Naive thymus-derived CD8-positive, alpha-beta T cell (primary cell): ENCODE measurements at regions not wholly inside any gene's neighbourhood (a gene's known extent, or its start where the extent isn't known, plus 50 kb on each side); places are given as distances from the start of the nearest gene placed in this dataset.

ENCODE experiments used
- ATAC-seq, 2 donors: fragments of 150-1000 bp; cut with Tn5 transposase in 1 of 2; sonication (Bioruptor Pico), chemical (Tn5 transposase) in 1 of 2; 1 replicate in 1 of 2; 2 replicates in 1 of 2; pipeline ENCODE4 v1.10.0; 2021; ENCODE audit warnings: mild to moderate bottlenecking in 2 of 2, moderate library complexity in 2 of 2
- POLR2A ChIA-PET: fragments of 350-600 bp; sonication (Branson Sonifier 250); formaldehyde crosslinking; loops from one replicate; lab custom pipeline; 2021; ENCODE audit warnings: antibody characterized with exemption; lab: Charles Lee
- DNase-seq, 10 donors: peaks; one replicate each; pipeline versions ENCODE4 v3.0.0 to v3.0.0-alpha.2; 2020 to 2022
- H3K27ac Mint-ChIP-seq, 10 donors: one replicate each; pipeline ENCODE4 v1.8.0; 2020 to 2022; ENCODE audit warnings: mild to moderate bottlenecking in 10 of 10, mixed read lengths in 10 of 10, moderate library complexity in 4 of 10, inconsistent platforms in 1 of 10
- H3K27me3 Mint-ChIP-seq, 5 donors: one replicate each; pipeline ENCODE4 v1.8.0; 2021 to 2022; ENCODE audit warnings: mixed read lengths in 5 of 5
- H3K36me3 Mint-ChIP-seq, 3 donors: one replicate each; pipeline ENCODE4 v1.8.0; 2020 to 2022; ENCODE audit warnings: mixed read lengths in 3 of 3, mild to moderate bottlenecking in 2 of 3, inconsistent platforms in 1 of 3
- H3K4me1 Mint-ChIP-seq, 4 donors: one replicate each; pipeline ENCODE4 v1.8.0; 2021 to 2022; ENCODE audit warnings: mixed read lengths in 4 of 4
- H3K4me3 Mint-ChIP-seq, 10 donors: one replicate each; pipeline ENCODE4 v1.8.0; 2020 to 2022; ENCODE audit warnings: mild to moderate bottlenecking in 10 of 10, mixed read lengths in 10 of 10, moderate library complexity in 6 of 10, inconsistent platforms in 1 of 10
- H3K9me3 Mint-ChIP-seq, 9 donors: one replicate each; pipeline ENCODE4 v1.8.0; 2020 to 2022; ENCODE audit warnings: mixed read lengths in 9 of 9, mild to moderate bottlenecking in 3 of 9, inconsistent platforms in 1 of 9, moderate library complexity in 1 of 9

DNA sequence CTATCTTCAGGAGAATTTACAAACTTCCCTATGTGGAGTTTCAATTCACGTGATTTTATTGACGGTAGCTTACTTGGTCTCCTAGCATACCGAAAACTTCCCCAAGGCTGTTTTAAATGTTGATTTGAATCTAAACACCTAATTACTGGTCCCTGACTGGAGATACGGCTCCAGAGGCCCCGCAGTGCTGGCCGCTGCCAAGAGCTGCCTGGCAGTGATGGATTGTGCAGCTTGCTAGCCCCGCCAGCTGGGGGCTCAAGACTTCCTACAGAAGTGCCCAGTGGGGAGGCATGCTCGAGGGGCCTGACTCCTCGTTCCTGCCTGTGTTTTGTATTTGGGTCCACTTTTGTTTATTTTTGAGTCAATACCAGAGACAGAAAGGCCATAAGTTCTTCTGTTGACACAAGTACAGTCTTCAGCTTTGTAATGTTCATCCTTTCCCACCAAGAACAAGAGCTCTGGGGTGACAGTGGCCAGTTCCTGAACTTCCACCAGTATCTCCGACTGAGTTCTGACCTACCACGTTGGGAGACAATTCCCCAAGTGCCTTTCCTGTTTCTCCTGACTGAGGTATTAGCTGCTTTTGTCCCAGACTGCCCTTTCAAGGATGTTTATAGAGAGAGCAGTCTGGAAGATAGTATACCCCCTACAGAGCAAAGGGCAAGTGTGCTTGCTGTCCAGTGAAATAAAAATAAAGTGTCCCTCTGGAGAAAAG, 80.7 kb upstream of the CXCL12 start:
- Mint-ChIP-seq H3K27ac (no peak overlapping the region), H3K9me3 (peaks cover 0 to 2% (median 0%) of the 10 kb centered on the region in 9 donors)
- POLR2A ChIA-PET: no interaction called here

DNA sequence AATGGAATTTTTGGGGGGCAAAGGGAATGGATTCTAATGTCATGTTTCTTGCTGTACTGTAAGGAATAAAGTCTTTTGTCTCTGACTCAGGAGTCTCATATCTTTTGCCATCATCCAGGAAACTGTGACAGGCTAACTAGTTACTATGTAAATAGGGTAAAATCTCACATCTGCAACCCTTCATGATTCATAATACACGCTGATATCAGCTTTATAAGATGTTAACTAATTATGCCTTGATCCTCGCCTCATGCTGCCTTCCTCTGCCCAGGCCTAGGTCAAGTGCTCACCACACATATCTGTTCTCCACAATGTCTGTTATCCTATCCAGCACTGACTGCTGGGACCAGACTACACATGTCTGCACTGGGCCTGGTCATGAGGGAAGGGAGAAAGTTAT, 81.3 kb upstream of the CXCL12 start:
- ATAC-seq (no peak), DNase-seq (no peak)
- Mint-ChIP-seq H3K36me3 (no peaks in the 10 kb centered on the region), H3K4me3 (no peak overlapping the region), H3K9me3 (peaks cover 0 to 2% (median 0%) of the 10 kb centered on the region in 9 donors), H3K27me3 (peaks cover 5 to 55% (median 23%) of the 10 kb centered on the region in 5 donors), H3K4me1 (peaks cover 0 to 3% (median under 1%) of the 10 kb centered on the region in 4 donors), H3K27ac (no peak overlapping the region)
- POLR2A ChIA-PET: no interaction called here

More for the DNA sequence above, 80.7 kb upstream of the CXCL12 start:
- Mint-ChIP-seq H3K4me3 (no peak overlapping the region), H3K36me3 (no peaks in the 10 kb centered on the region), H3K4me1 (peaks cover 0 to 3% (median under 1%) of the 10 kb centered on the region in 4 donors), H3K27me3 (peaks cover 5 to 55% (median 23%) of the 10 kb centered on the region in 5 donors)
- DNase-seq: no peak
- ATAC-seq: no peak

DNA sequence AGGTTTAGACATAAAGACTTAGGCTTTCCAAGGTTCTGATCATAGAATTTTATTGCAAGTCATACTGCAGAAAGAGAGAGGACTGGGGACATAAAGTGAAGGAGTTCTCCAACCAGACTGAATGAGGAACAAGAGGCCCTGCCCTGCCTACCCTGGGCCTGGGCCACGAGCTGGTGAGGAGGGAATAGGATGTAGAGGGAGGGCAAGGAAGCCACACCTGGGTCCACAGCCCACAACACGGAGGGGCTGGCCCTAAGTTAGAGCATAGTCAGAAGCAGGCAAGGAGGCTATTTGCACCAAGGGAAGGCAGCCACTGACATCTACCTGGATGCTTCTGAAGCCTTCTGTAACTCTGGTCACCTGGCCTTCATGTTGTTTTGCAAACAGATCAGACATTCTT, 82.2 kb upstream of the CXCL12 start:
- Mint-ChIP-seq H3K4me3 (no peak overlapping the region), H3K27ac (no peak overlapping the region), H3K9me3 (peaks cover 0 to 2% (median 0%) of the 10 kb centered on the region in 9 donors), H3K27me3 (peaks cover 5 to 47% (median 22%) of the 10 kb centered on the region in 5 donors), H3K36me3 (no peaks in the 10 kb centered on the region), H3K4me1 (peaks cover 0 to 3% (median under 1%) of the 10 kb centered on the region in 4 donors)
- ATAC-seq (no peak), DNase-seq (no peak)
- POLR2A ChIA-PET: no interaction called here

DNA sequence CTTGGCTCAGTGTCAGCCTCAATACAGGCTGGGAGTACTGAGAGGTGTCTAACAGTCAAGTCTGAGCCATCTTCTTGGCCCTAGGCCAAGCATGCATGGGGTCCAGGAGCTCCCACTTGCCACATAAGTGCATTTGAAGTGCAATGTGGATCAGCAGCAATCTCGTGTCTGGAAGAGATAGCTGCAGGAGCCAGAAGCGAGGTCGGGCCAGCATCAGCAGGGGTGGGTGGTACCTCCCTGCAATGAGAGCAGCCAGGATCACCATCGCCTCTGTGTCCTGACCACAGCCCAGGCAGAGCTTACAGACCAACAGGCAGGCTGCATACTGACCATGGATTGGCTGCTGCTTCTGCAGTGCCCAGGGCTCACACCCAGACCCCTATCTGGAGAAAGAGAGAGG, 83.0 kb upstream of the CXCL12 start:
- Mint-ChIP-seq H3K4me3 (no peak overlapping the region), H3K27me3 (peaks cover 2 to 39% (median 18%) of the 10 kb centered on the region in 5 donors), H3K27ac (no peak overlapping the region), H3K36me3 (no peaks in the 10 kb centered on the region), H3K9me3 (no peaks in the 10 kb centered on the region), H3K4me1 (peaks cover 0 to 3% (median under 1%) of the 10 kb centered on the region in 4 donors)
- DNase-seq: no peak
- no peak for ATAC-seq
- POLR2A ChIA-PET: no interaction called here

DNA sequence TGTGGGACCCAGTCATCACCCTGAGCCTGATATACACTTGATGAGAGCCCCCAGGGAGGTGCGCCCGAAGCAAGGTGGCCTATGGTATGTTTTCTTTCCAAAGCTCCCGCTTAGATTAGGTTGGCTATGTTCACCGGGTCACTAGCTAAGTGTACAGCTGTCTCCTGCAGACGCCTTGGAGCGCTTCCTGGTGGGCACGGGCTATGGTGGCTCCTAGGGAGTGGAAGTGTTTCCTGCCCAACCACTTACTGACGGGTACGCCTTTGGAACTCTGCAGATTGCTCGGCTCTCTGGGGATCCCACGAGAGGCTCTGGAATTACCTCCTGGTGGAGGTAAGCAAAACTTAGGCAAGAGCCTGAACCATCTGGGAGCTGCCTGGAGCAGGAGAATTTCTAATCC, 83.6 kb upstream of the CXCL12 start:
- Mint-ChIP-seq H3K36me3 (no peaks in the 10 kb centered on the region), H3K4me3 (no peak overlapping the region), H3K9me3 (no peaks in the 10 kb centered on the region), H3K4me1 (peaks cover 0 to 3% (median under 1%) of the 10 kb centered on the region in 4 donors), H3K27me3 (peaks cover 2 to 34% (median 18%) of the 10 kb centered on the region in 5 donors), H3K27ac (no peak overlapping the region)
- ATAC-seq (no peak), DNase-seq (no peak)
- POLR2A ChIA-PET: no interaction called here

DNA sequence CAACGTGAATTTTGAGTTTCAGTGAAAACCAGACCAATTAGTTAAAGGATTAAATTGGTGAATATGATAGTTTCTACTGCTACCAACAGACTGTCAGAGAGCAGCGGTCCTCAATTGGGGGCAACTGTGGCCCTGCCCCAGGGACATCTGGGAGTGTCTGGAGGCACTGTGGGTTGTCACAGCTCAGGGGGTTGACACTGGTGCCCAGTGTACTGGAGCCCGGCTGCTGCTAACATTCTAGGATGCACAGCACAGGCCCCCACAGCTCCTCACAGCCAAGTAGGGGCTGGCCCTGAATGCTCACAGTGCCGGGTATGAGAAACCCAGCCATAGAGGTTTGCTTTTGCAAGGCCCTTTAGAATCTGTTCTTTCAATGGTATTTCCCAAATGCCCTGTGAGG, 84.1 kb upstream of the CXCL12 start:
- Mint-ChIP-seq H3K27ac (no peak overlapping the region), H3K4me1 (peaks cover 0 to 3% (median under 1%) of the 10 kb centered on the region in 4 donors), H3K4me3 (no peak overlapping the region), H3K27me3 (peaks cover 2 to 34% (median 18%) of the 10 kb centered on the region in 5 donors), H3K9me3 (no peaks in the 10 kb centered on the region), H3K36me3 (no peaks in the 10 kb centered on the region)
- no peak for DNase-seq
- no peak for ATAC-seq
- POLR2A ChIA-PET: no interaction called here

DNA sequence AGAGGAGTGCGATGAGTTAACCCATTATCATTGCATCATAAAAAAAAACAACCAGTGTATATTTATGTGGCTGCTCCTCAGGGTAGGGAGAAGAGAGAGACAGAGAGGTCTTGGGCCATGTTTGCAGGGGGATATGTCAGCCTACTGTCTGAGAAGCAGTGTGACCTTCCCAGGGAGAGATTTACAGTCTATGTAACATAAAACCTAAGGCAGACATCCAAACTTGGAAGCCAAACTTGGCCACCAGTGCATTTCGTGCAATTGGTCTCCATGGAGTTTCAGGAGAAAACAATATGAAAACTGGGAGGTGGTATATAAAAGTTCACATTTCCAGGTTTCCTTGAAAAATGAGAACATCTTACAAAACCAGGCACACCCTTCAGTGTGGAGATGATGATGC, 85.9 kb upstream of the CXCL12 start:
- POLR2A ChIA-PET: no interaction called here
- no peak for ATAC-seq
- Mint-ChIP-seq H3K27me3 (peaks cover 2 to 38% (median 16%) of the 10 kb centered on the region in 5 donors), H3K36me3 (no peaks in the 10 kb centered on the region), H3K27ac (no peak overlapping the region), H3K4me3 (no peak overlapping the region), H3K4me1 (no peaks in the 10 kb centered on the region), H3K9me3 (no peaks in the 10 kb centered on the region)
- no peak for DNase-seq

DNA sequence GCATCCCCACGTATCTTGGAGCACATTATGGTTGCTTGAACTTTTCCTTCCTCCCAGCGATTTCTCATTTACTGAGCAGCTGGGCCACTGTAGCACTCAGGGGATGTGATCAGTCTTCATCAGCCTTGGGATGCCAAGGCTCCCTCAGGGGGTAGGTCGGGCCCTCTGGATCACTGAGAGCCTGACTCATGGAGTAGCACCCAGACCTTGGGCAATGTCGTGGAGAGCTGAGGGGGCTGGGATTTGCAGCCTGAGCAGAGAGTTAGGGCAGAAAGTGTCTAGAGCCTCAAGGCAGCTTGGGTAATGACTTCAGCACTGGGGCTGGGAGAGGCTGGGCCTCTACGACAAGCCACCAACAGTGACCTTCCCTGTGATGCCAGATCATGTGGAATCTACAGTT, 86.5 kb upstream of the CXCL12 start:
- no peaks in the 10 kb centered on the region for H3K4me1 Mint-ChIP-seq
- POLR2A ChIA-PET: no interaction called here
- H3K36me3 Mint-ChIP-seq: no peaks in the 10 kb centered on the region
- H3K27ac Mint-ChIP-seq: no peak overlapping the region
- DNase-seq (no peak), ATAC-seq (no peak)
- peaks cover 2 to 41% (median 16%) of the 10 kb centered on the region in 5 donors for H3K27me3 Mint-ChIP-seq
- H3K9me3 Mint-ChIP-seq: no peaks in the 10 kb centered on the region
- H3K4me3 Mint-ChIP-seq: no peak overlapping the region

DNA sequence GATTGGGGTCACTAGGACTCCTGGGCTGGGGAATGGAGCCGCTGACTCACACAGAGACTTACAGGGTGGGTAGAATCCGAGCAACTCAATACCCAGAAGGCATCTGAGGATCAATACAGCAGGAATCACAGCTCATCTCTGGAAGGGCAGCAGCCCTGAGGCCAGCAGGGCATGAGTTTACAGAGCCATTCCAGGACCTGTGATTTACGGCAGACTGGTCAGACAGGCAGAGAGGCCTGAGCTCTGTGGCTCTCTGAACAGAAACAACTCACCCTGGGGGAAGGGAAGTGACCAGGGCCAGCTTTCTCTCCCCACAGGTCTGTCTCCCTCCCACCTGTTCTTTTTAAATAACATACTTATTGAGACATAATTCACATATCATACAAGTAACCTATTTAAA, 88.2 kb upstream of the CXCL12 start:
- H3K4me3 Mint-ChIP-seq: no peak overlapping the region
- H3K36me3 Mint-ChIP-seq: no peaks in the 10 kb centered on the region
- DNase-seq: no peak
- peaks cover 0 to 33% (median 5%) of the 10 kb centered on the region in 5 donors for H3K27me3 Mint-ChIP-seq
- H3K9me3 Mint-ChIP-seq: no peaks in the 10 kb centered on the region
- ATAC-seq: no peak
- no peaks in the 10 kb centered on the region for H3K4me1 Mint-ChIP-seq
- no peak overlapping the region for H3K27ac Mint-ChIP-seq
- POLR2A ChIA-PET: no interaction called here

DNA sequence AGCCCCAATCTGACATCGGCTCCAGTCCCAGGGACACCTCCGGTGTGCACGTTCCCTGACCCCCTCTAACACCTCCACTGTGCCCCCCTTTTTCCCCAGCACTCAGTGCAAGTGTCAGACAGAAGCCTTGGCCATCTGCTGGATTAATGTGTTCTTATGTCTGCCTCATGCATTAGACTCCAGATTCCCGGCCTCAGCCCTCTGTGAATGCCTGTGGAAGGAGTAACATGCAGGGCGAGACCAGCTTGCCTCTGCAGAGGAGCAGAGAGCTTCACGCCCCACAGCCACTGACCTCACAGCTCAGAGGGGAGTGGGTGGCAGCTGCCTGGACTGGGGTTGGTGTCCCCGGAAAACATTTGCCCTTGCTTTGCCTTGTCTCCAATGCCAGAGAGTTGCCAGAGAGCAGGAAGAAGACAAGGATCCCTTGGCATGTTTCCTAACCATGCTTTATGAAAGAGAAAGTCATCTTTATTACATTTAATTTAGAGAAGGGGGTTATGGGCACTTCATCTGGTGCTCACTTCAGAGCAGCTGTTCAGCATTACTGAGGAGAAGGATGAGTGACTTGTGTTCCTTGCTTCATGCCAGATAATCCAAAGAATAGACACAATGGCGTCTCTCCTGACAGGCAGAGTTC, 91.6 kb upstream of the CXCL12 start:
- ATAC-seq (no peak), DNase-seq (no peak)
- POLR2A ChIA-PET: no interaction called here
- Mint-ChIP-seq H3K4me3 (no peak overlapping the region), H3K36me3 (no peaks in the 10 kb centered on the region), H3K9me3 (peaks cover 0 to 6% (median 1%) of the 10 kb centered on the region in 9 donors), H3K27ac (no peak overlapping the region), H3K4me1 (no peaks in the 10 kb centered on the region), H3K27me3 (peaks cover 2 to 40% (median 12%) of the 10 kb centered on the region in 5 donors)

DNA sequence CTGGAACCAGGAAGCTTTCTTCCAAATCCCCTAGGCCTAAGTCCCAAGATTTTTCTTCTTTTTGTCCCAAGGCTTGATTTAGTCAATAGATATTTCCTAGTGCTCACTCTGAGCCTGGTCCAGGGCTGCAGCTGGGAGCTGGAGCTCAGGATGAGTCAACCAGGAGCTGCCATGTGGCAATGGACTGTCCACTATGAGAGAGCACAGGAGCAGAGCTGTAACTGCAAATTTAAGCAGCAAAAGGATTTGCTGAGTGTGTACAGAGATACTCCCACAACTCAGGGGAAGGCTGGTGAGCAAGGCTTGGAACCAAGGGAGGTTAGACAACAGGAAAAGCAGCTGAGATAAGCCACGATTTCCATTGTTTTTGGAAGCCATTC, 92.1 kb upstream of the CXCL12 start:
- Mint-ChIP-seq H3K36me3 (no peaks in the 10 kb centered on the region), H3K9me3 (peaks cover 0 to 10% (median 3%) of the 10 kb centered on the region in 9 donors), H3K27me3 (peaks cover 2 to 40% (median 12%) of the 10 kb centered on the region in 5 donors), H3K27ac (no peak overlapping the region), H3K4me1 (no peaks in the 10 kb centered on the region), H3K4me3 (no peak overlapping the region)
- ATAC-seq (no peak), DNase-seq (no peak)
- POLR2A ChIA-PET: no interaction called here

DNA sequence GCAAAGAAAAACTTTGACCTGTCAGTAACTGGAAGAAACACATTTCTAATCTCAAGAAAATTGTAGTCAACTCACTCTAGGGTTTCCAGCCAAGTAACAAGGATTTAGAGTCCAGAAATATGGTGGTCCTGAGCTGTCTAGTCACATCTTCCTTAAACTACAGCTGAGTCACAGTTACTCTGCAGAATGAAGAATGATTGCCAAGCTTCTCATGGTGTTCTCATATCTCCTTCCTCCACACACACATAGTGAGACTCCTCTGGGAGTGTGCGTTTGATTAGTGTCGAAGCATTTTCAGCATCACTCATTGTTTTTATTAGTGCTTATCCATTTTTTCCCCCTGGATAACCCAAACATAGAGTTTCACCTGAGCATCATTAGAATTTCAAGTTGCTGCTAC, 93.1 kb upstream of the CXCL12 start:
- no peak for ATAC-seq
- H3K27ac Mint-ChIP-seq: no peak overlapping the region
- POLR2A ChIA-PET: no interaction called here
- peaks cover 0 to 14% (median 4%) of the 10 kb centered on the region in 9 donors for H3K9me3 Mint-ChIP-seq
- no peaks in the 10 kb centered on the region for H3K4me1 Mint-ChIP-seq
- H3K27me3 Mint-ChIP-seq: peaks cover 2 to 40% (median 12%) of the 10 kb centered on the region in 5 donors
- H3K36me3 Mint-ChIP-seq: no peaks in the 10 kb centered on the region
- DNase-seq: no peak
- no peak overlapping the region for H3K4me3 Mint-ChIP-seq

DNA sequence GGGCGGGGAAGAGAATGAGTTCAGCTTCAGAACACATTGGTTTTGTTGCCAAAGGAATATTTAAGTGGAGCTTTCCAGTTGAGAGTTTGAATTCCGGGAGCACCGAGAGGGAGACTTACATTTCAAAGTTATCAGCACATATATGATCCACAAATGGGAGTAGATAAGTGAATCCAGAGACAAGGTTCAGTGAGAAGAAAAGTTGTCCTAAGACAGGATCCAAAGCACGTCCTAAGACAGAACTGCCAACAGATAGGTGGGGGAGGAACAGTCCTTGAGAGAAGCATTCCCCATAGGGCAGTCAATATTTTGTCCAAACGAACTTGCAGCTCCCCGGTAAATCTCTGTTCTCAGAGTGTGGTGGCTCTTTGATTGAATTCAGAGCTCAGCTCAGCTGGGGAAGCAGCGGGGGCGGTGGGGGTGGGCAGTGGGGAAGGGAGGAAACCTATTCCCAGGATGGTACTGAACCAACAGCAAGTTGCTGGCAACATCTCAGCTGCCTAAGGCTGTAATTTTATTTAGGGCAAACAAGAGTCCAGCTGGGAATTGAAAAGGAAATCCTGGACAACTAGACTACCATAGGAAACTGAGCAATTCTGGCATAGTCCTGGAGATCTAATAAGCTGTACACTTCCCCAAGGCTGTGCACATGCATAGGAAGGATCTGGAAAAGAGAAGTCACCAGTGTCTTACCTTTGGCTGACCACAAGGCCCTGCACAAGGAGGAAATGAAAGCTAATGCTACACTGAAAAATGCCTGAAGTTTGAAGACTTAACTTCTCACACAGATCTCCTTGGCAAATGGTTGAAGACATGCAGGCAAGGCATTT, 94.2 kb upstream of the CXCL12 start:
- H3K27ac Mint-ChIP-seq: no peak overlapping the region
- POLR2A ChIA-PET: no interaction called here

More for the DNA sequence above, 94.2 kb upstream of the CXCL12 start:
- H3K9me3 Mint-ChIP-seq: peaks cover 0 to 14% (median 4%) of the 10 kb centered on the region in 9 donors
- ATAC-seq: no peak
- no peaks in the 10 kb centered on the region for H3K36me3 Mint-ChIP-seq
- DNase-seq: no peak
- H3K27me3 Mint-ChIP-seq: peaks cover 2 to 33% (median 12%) of the 10 kb centered on the region in 5 donors
- no peak overlapping the region for H3K4me3 Mint-ChIP-seq
- H3K4me1 Mint-ChIP-seq: no peaks in the 10 kb centered on the region
